H1 (cell line): ENCODE measurements at regions not wholly inside any gene's neighbourhood (a gene's known extent, or its start where the extent isn't known, plus 50 kb on each side); places are given as distances from the start of the nearest gene placed in this dataset.

ENCODE experiments used
- BCL11A ChIP-seq, 2 experiments: IDR thresholded peaks; one replicate each; pipeline ENCODE4 v1.6.1; 2011; ENCODE audit warnings: low read depth in 2 of 2, low read length in 2 of 2, mild to moderate bottlenecking in 2 of 2
- CHD7 ChIP-seq: fragments of 300-600 bp; sonication (generic); IDR thresholded peaks from 2 replicates; pipeline ENCODE4 v1.7.1; 2012; ENCODE audit warnings: low read length, moderate library complexity, mild to moderate bottlenecking, inconsistent platforms; ENCODE audit not compliant: insufficient replicate concordance
- JUND ChIP-seq: IDR thresholded peaks from 2 replicates; pipeline ENCODE4 v1.6.1; 2011; ENCODE audit warnings: mild to moderate bottlenecking, improper control_type of control experiment, low read length
- NRF1 ChIP-seq: IDR thresholded peaks from 2 replicates; pipeline ENCODE4 v1.6.1; 2011; ENCODE audit warnings: mild to moderate bottlenecking, low read depth, low read length, improper control_type of control experiment
- TAF1 ChIP-seq: IDR thresholded peaks from 2 replicates; pipeline ENCODE4 v1.6.1; 2011; ENCODE audit warnings: mild to moderate bottlenecking, low read depth, low read length

DNA sequence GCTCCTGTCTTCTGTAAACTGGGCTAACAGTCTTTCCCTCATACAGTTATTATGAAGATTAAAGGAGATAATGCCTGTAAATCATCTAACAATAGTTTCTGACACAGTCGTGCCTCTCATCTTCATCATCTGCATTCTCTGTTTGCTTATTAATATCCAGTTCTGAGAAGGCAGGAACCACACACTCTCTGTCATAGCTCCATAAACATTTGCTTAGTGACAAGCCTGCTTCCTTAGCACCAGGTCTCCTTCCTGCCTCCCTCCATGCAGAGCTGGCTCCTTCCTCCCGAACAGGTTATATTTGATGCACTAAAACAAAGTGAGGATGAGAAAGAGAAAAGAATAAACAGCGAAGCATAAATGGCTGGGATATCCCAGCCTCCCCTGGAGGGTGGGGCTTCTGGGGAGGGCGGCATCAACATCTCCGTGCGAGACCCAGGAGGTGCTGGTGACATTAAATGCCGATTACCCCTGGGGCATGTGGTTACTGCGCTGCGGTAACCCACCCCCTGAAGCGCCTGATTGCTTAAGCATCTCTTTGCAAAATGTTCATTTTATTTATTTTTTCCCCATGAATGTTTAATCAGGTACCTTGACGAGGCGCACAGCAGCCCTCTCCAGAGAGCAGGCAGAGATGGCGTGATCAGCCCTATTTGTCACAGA lies 404.9 kb downstream of the NXPE2 start (continued):
- no peak for TF ChIP-seq CHD7
- no peak for TF ChIP-seq NRF1
- TF ChIP-seq JUND: no peak
- TF ChIP-seq BCL11A (IDR thresholded peaks at IDR 0.05; ENCODE audit: low read depth in 2 of 2, low read length in 2 of 2): no peak
- no peak for TF ChIP-seq TAF1
